ENCODE measurements at regions not wholly inside any gene's neighbourhood (a gene's known extent, or its start where the extent isn't known, plus 50 kb on each side); places are given as distances from the start of the nearest gene placed in this dataset.

DNA sequence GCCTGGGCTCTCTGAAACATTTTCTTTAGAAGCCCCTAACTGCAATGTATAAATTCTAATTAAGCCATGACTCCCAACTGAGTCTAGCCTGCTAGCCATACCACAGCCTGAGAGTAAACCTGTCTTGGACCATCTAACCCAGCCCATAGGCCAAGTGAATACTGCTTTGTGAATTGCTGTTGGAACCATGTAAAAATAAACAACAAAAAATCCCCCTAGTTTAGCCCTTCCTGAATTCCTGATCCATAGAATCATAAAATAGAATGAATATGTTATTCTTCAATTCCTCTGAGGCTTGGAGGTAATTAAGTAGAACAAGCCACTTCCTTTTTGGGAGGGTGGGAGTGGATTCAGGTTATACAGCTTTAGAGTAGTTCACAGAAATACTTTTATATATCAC, 1496.4 kb downstream of the MRPL39 start:
- no peak for DNase-seq
- no peak overlapping the region for H3K4me3 ChIP-seq

DNA sequence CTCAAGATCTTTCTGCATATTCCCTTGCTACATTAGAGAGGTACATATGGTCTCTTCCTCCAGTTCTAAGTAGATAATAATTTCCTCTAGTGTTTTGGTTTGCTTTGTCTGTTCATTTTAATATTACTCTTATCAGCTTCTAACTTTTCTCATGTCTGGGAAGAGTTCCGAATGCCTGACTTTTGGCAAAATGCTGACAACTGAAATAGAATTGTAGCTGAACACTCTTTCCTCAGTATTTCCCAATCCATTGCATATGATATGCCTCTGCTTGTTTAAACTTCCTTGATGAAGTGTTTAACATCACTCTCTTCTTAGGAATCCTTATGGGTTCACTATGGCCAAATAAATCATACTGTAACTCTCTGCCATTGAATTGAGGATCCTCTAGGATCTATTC, 1510.1 kb downstream of the MRPL39 start:
- TF ChIP-seq EP300 (IDR thresholded peaks at IDR 0.05) (no peak), POLR2AphosphoS5 (IDR thresholded peaks at IDR 0.05) (no peak), CTCF (IDR thresholded peaks at IDR 0.05) (no peak), POLR2A (IDR thresholded peaks at IDR 0.05) (no peak)
- Histone ChIP-seq H3K4me1 (no peaks in the 10 kb centered on the region), H3K36me3 (no peaks in the 10 kb centered on the region), H3K4me3 (no peak overlapping the region), H3K9me3 (no peaks in the 10 kb centered on the region), H3K27ac (no peak overlapping the region), H3K27me3 (no peaks in the 10 kb centered on the region)
- intact Hi-C loops (cut with DNase I) = no loop called here
- no peak for DNase-seq
- WGBS, 2 donors = 0 to 2% methylated on average over 1 of the region's 1 CpG

More for the DNA sequence above, 1496.4 kb downstream of the MRPL39 start:
- TF ChIP-seq POLR2AphosphoS5 (IDR thresholded peaks at IDR 0.05) (no peak), CTCF (IDR thresholded peaks at IDR 0.05) (no peak), EP300 (IDR thresholded peaks at IDR 0.05) (no peak), POLR2A (IDR thresholded peaks at IDR 0.05) (no peak)
- H3K36me3 ChIP-seq = no peaks in the 10 kb centered on the region
- no peak overlapping the region for H3K27ac ChIP-seq
- H3K9me3 ChIP-seq = no peaks in the 10 kb centered on the region
- no peaks in the 10 kb centered on the region for H3K4me1 ChIP-seq
- no peaks in the 10 kb centered on the region for H3K27me3 ChIP-seq
- intact Hi-C loops (cut with DNase I) = no loop called here

- intact Hi-C loops (cut with DNase I) = no loop called here
- no peaks in the 10 kb centered on the region for H3K27me3 ChIP-seq
- H3K9me3 ChIP-seq = no peaks in the 10 kb centered on the region
- H3K27ac ChIP-seq = no peak overlapping the region
- DNase-seq = no peak
- no peaks in the 10 kb centered on the region for H3K4me1 ChIP-seq
- no peaks in the 10 kb centered on the region for H3K36me3 ChIP-seq
- WGBS, 2 donors = 86 to 92% methylated on average over 1 of the region's 1 CpG
- no peak for TF ChIP-seq POLR2AphosphoS5 (IDR thresholded peaks at IDR 0.05)
- TF ChIP-seq CTCF (IDR thresholded peaks at IDR 0.05) = no peak
- no peak for TF ChIP-seq POLR2A (IDR thresholded peaks at IDR 0.05)
- TF ChIP-seq EP300 (IDR thresholded peaks at IDR 0.05) = no peak
- H3K4me3 ChIP-seq = no peak overlapping the region
Measured at GRCh38 chr21:24096651-24097050, 1510.6 kb downstream of the MRPL39 start.

- no peaks in the 10 kb centered on the region for H3K36me3 ChIP-seq
- no peaks in the 10 kb centered on the region for H3K27me3 ChIP-seq
- no peak overlapping the region for H3K27ac ChIP-seq
- H3K4me3 ChIP-seq = no peak overlapping the region
- no peak for DNase-seq
- intact Hi-C loops (cut with DNase I) = no loop called here
- TF ChIP-seq POLR2A (IDR thresholded peaks at IDR 0.05) (no peak), EP300 (IDR thresholded peaks at IDR 0.05) (no peak), POLR2AphosphoS5 (IDR thresholded peaks at IDR 0.05) (no peak), CTCF (IDR thresholded peaks at IDR 0.05) (no peak)
- H3K9me3 ChIP-seq = no peaks in the 10 kb centered on the region
- H3K4me1 ChIP-seq = no peaks in the 10 kb centered on the region
Measured at GRCh38 chr21:24093032-24093431, 1514.2 kb downstream of the MRPL39 start.

GRCh38 chr21:24076179-24076578, 1531.1 kb downstream of the MRPL39 start:
- H3K9me3 ChIP-seq = peaks cover 0 to 6% (median 0%) of the 10 kb centered on the region in 4 donors
- H3K36me3 ChIP-seq = no peaks in the 10 kb centered on the region
- H3K27ac ChIP-seq = no peak overlapping the region
- no peak for TF ChIP-seq CTCF (IDR thresholded peaks at IDR 0.05)
- no peaks in the 10 kb centered on the region for H3K27me3 ChIP-seq
- no peak overlapping the region for H3K4me3 ChIP-seq
- DNase-seq = no peak
- H3K4me1 ChIP-seq = no peaks in the 10 kb centered on the region
- intact Hi-C loops (cut with DNase I) = no loop called here
